ENCODE measurements at regions not wholly inside any gene's neighbourhood (a gene's known extent, or its start where the extent isn't known, plus 50 kb on each side); places are given as distances from the start of the nearest gene placed in this dataset.

GRCh38 chr5:18072600-18072999, 438.3 kb downstream of the TAF11L14 start:
- ATAC-seq (ENCODE audit: insufficient read depth, low FRiP score) (no peak), DNase-seq (no peak)
- WGBS, 2 donors, result 81 to 87% methylated on average over 2 of the region's 2 CpGs
- Histone ChIP-seq H3K9me3 (ENCODE audit: control insufficient read depth in 4 of 4, insufficient read depth in 3 of 4, low read length in 3 of 4) (no peaks in the 10 kb centered on the region), H3K4me3 (no peak overlapping the region), H3K9ac (ENCODE audit: insufficient read depth in 1 of 2, low read length in 2 of 2) (no peak overlapping the region), H3K27ac (ENCODE audit: low read depth in 1 of 2, low read length in 1 of 2) (no peak overlapping the region), H3K4me1 (ENCODE audit: control insufficient read depth in 5 of 5, insufficient read depth in 5 of 5, low read length in 5 of 5) (no peaks in the 10 kb centered on the region), H3K27me3 (ENCODE audit: control insufficient read depth in 3 of 3, insufficient read depth in 3 of 3, low read length in 2 of 3) (no peaks in the 10 kb centered on the region), H3K36me3 (ENCODE audit: control insufficient read depth in 4 of 4, insufficient read depth in 4 of 4, low read length in 4 of 4) (no peaks in the 10 kb centered on the region)
- TF ChIP-seq CTCF (IDR thresholded peaks at IDR 0.05; ENCODE audit: control extremely low read depth, extremely low read depth), result no peak

GRCh38 chr5:18074961-18075360, 440.7 kb downstream of the TAF11L14 start:
- Histone ChIP-seq H3K27ac (ENCODE audit: low read depth in 1 of 2, low read length in 1 of 2) (no peak overlapping the region), H3K9ac (ENCODE audit: insufficient read depth in 1 of 2, low read length in 2 of 2) (no peak overlapping the region), H3K4me1 (ENCODE audit: control insufficient read depth in 5 of 5, insufficient read depth in 5 of 5, low read length in 5 of 5) (no peaks in the 10 kb centered on the region), H3K4me3 (no peak overlapping the region), H3K9me3 (ENCODE audit: control insufficient read depth in 4 of 4, insufficient read depth in 3 of 4, low read length in 3 of 4) (no peaks in the 10 kb centered on the region), H3K27me3 (ENCODE audit: control insufficient read depth in 3 of 3, insufficient read depth in 3 of 3, low read length in 2 of 3) (no peaks in the 10 kb centered on the region), H3K36me3 (ENCODE audit: control insufficient read depth in 4 of 4, insufficient read depth in 4 of 4, low read length in 4 of 4) (no peaks in the 10 kb centered on the region)
- DNase-seq (no peak), ATAC-seq (ENCODE audit: insufficient read depth, low FRiP score) (no peak)
- TF ChIP-seq CTCF (IDR thresholded peaks at IDR 0.05; ENCODE audit: control extremely low read depth, extremely low read depth), result no peak
- WGBS, 2 donors, result 62 to 78% methylated on average over 3 of the region's 3 CpGs

- no peak for ATAC-seq (ENCODE audit: insufficient read depth, low FRiP score)
Observed at GRCh38 chr5:18078157-18078556, 443.9 kb downstream of the TAF11L14 start.

More at GRCh38 chr5:18078157-18078556, 443.9 kb downstream of the TAF11L14 start:
- Histone ChIP-seq H3K9ac (ENCODE audit: insufficient read depth in 1 of 2, low read length in 2 of 2) (no peak overlapping the region), H3K36me3 (ENCODE audit: control insufficient read depth in 4 of 4, insufficient read depth in 4 of 4, low read length in 4 of 4) (no peaks in the 10 kb centered on the region), H3K4me1 (ENCODE audit: control insufficient read depth in 5 of 5, insufficient read depth in 5 of 5, low read length in 5 of 5) (no peaks in the 10 kb centered on the region), H3K27me3 (ENCODE audit: control insufficient read depth in 3 of 3, insufficient read depth in 3 of 3, low read length in 2 of 3) (no peaks in the 10 kb centered on the region), H3K4me3 (no peak overlapping the region), H3K9me3 (ENCODE audit: control insufficient read depth in 4 of 4, insufficient read depth in 3 of 4, low read length in 3 of 4) (peaks cover 0 to 2% (median 0%) of the 10 kb centered on the region in 4 donors), H3K27ac (ENCODE audit: low read depth in 1 of 2, low read length in 1 of 2) (no peak overlapping the region)
- DNase-seq, result no peak
- no peak for TF ChIP-seq CTCF (IDR thresholded peaks at IDR 0.05; ENCODE audit: control extremely low read depth, extremely low read depth)
